ENCODE measurements at regions not wholly inside any gene's neighbourhood (a gene's known extent, or its start where the extent isn't known, plus 50 kb on each side); places are given as distances from the start of the nearest gene placed in this dataset.

DNA sequence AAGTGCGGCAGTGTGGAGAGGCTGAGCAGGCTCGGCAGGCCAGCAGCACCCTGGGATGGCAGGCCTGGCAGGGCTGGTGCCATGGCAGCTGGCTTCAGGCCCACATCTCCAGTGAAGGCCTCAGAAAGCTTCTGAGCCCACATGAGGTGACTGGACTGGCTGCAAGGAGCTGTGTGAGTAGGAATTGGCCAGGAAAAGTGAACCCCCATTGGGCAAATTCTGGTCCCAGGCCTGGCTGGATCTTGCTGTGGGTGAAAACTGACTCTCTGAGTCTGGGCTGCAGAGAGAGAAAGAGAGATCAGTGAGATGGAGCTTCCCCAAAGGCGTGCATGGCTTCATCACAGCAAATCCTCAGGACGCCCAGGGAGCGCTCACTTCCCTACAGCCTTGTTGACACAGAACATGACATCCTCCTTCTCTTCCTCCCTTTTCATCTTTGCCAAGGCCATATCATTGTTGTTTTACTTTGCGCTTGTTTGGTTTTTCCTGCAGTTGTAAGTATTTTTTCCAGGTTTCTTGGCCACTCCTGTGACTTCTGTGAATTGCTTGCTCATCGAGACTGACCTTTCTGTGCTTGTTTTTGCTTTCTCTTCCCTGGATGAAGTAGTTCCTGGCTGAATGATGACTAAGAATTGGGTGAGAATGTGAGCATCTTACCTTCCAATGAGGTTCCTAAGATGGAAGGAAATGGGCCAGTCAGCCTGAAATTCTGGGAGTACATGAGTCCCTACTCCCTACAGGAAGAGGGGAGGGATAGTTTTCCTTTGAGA, 299.1 kb downstream of the TLE3 start:
- H3K9ac ChIP-seq (ENCODE audit: low read depth, low read length, poor library complexity, severe bottlenecking), result no peak overlapping the region
- H3K9me2 ChIP-seq (replicated peaks; ENCODE audit: low read depth, low read length), result no peaks in the 10 kb centered on the region
- no peak overlapping the region for H3K4me3 ChIP-seq (ENCODE audit: low read length, poor library complexity, severe bottlenecking)
- H3F3A ChIP-seq (ENCODE audit: low read depth), result no peaks in the 10 kb centered on the region
- no peaks in the 10 kb centered on the region for H4K20me1 ChIP-seq (ENCODE audit: insufficient read depth, low read length, poor library complexity, severe bottlenecking)
- no peaks in the 10 kb centered on the region for H3K79me2 ChIP-seq (ENCODE audit: insufficient read depth, low read length)
- no peaks in the 10 kb centered on the region for H3K27me3 ChIP-seq (ENCODE audit: insufficient read depth, low read length, poor library complexity, severe bottlenecking)
- H3K4me2 ChIP-seq (ENCODE audit: low read depth, low read length, poor library complexity, severe bottlenecking), result no peak overlapping the region
- H3K36me3 ChIP-seq (ENCODE audit: insufficient read depth, low read length), result no peaks in the 10 kb centered on the region
- H3K9me3 ChIP-seq (ENCODE audit: insufficient read depth, low read depth, low read length), result no peaks in the 10 kb centered on the region
- no peak overlapping the region for H2AFZ ChIP-seq (ENCODE audit: low read length)
- H3K4me1 ChIP-seq (ENCODE audit: insufficient read depth, low read length, poor library complexity, severe bottlenecking), result no peaks in the 10 kb centered on the region
- TF ChIP-seq, protein P1, sequence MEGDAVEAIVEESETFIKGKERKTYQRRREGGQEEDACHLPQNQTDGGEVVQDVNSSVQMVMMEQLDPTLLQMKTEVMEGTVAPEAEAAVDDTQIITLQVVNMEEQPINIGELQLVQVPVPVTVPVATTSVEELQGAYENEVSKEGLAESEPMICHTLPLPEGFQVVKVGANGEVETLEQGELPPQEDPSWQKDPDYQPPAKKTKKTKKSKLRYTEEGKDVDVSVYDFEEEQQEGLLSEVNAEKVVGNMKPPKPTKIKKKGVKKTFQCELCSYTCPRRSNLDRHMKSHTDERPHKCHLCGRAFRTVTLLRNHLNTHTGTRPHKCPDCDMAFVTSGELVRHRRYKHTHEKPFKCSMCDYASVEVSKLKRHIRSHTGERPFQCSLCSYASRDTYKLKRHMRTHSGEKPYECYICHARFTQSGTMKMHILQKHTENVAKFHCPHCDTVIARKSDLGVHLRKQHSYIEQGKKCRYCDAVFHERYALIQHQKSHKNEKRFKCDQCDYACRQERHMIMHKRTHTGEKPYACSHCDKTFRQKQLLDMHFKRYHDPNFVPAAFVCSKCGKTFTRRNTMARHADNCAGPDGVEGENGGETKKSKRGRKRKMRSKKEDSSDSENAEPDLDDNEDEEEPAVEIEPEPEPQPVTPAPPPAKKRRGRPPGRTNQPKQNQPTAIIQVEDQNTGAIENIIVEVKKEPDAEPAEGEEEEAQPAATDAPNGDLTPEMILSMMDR (conservative IDR thresholded peaks at IDR 0.05; ENCODE audit: low read length), result no peak
- no peak for TF ChIP-seq EZH2phosphoT487 (IDR thresholded peaks at IDR 0.05; ENCODE audit: borderline replicate concordance)

DNA sequence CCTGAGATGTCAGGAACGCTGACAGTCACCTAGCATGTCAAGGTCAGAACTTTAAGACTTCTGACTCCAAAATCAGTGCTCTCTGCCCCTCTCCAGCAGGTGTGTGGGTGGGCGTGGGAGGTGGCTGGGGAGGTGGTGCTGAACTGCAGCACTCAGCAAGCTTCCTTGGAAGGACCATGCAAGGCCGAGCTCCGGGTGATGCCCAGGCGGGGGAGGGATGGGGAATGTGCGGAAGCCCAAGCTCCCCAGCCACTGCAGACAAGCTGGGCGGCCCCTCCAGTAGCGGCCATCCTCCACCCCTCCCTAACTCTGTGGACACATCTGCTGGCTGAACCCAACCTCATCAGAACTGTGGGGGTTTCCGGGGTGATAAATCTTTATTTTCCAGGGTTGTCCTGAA, 296.6 kb downstream of the TLE3 start:
- Histone ChIP-seq H3K4me1 (ENCODE audit: insufficient read depth, low read length, poor library complexity, severe bottlenecking) (peaks cover 13% of the 10 kb centered on the region), H3K36me3 (ENCODE audit: insufficient read depth, low read length) (no peaks in the 10 kb centered on the region), H3K4me2 (ENCODE audit: low read depth, low read length, poor library complexity, severe bottlenecking) (no peak overlapping the region), H3K9me2 (replicated peaks; ENCODE audit: low read depth, low read length) (no peaks in the 10 kb centered on the region), H3K27me3 (ENCODE audit: insufficient read depth, low read length, poor library complexity, severe bottlenecking) (no peaks in the 10 kb centered on the region), H3F3A (ENCODE audit: low read depth) (no peaks in the 10 kb centered on the region), H2AFZ (ENCODE audit: low read length) (no peak overlapping the region), H3K79me2 (ENCODE audit: insufficient read depth, low read length) (no peaks in the 10 kb centered on the region), H4K20me1 (ENCODE audit: insufficient read depth, low read length, poor library complexity, severe bottlenecking) (no peaks in the 10 kb centered on the region), H3K9me3 (ENCODE audit: insufficient read depth, low read depth, low read length) (no peaks in the 10 kb centered on the region), H3K9ac (ENCODE audit: low read depth, low read length, poor library complexity, severe bottlenecking) (no peak overlapping the region), H3K4me3 (ENCODE audit: low read length, poor library complexity, severe bottlenecking) (no peak overlapping the region)
- TF ChIP-seq EZH2phosphoT487 (IDR thresholded peaks at IDR 0.05; ENCODE audit: borderline replicate concordance), result no peak
- TF ChIP-seq, protein P1 (conservative IDR thresholded peaks at IDR 0.05; ENCODE audit: low read length), result no peak

DNA sequence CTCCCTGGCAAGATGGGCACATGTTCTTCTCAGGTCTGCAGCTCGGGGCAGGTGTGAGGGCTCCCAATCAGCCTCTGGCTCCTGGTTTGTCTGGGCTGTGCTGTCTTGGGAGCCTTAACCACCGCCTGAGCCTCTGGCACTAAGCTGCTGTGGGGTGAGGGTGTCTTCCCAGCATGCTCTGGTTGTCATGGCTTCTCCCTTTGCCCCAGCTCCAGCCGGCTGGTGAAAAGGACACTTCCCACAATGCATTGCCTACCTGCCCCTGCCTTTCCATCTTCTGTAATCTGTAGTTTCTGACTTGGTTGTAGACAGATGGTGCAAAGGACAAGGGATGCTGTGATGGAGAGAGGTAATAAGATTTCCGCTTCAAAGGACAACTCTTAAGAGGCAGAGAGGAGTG, 295.3 kb downstream of the TLE3 start:
- no peak for TF ChIP-seq EZH2phosphoT487 (IDR thresholded peaks at IDR 0.05; ENCODE audit: borderline replicate concordance)
- TF ChIP-seq, protein P1 (conservative IDR thresholded peaks at IDR 0.05; ENCODE audit: low read length), result no peak
- H3K79me2 ChIP-seq (ENCODE audit: insufficient read depth, low read length), result no peaks in the 10 kb centered on the region

More for the DNA sequence above, 295.3 kb downstream of the TLE3 start:
- no peaks in the 10 kb centered on the region for H3K27me3 ChIP-seq (ENCODE audit: insufficient read depth, low read length, poor library complexity, severe bottlenecking)
- no peak overlapping the region for H2AFZ ChIP-seq (ENCODE audit: low read length)
- H3F3A ChIP-seq (ENCODE audit: low read depth), result no peaks in the 10 kb centered on the region
- no peak overlapping the region for H3K4me3 ChIP-seq (ENCODE audit: low read length, poor library complexity, severe bottlenecking)
- no peaks in the 10 kb centered on the region for H3K9me2 ChIP-seq (replicated peaks; ENCODE audit: low read depth, low read length)
- H3K36me3 ChIP-seq (ENCODE audit: insufficient read depth, low read length), result no peaks in the 10 kb centered on the region
- no peak overlapping the region for H3K4me2 ChIP-seq (ENCODE audit: low read depth, low read length, poor library complexity, severe bottlenecking)
- H3K4me1 ChIP-seq (ENCODE audit: insufficient read depth, low read length, poor library complexity, severe bottlenecking), result peaks cover 25% of the 10 kb centered on the region
- no peak overlapping the region for H3K9ac ChIP-seq (ENCODE audit: low read depth, low read length, poor library complexity, severe bottlenecking)
- no peaks in the 10 kb centered on the region for H4K20me1 ChIP-seq (ENCODE audit: insufficient read depth, low read length, poor library complexity, severe bottlenecking)
- H3K9me3 ChIP-seq (ENCODE audit: insufficient read depth, low read depth, low read length), result no peaks in the 10 kb centered on the region

Measured in Loucy (cell line).